GM23338 (cell line): ENCODE measurements at regions not wholly inside any gene's neighbourhood (a gene's known extent, or its start where the extent isn't known, plus 50 kb on each side); places are given as distances from the start of the nearest gene placed in this dataset.

Experiments
- ATAC-seq: fragments of 200-7000 bp; cut with Tn5 transposase; 3 replicates; pipeline ENCODE4 v1.9.1; 2020
- DNase-seq: peaks from one replicate; pipeline ENCODE4 v3.0.0-alpha.2; 2015; ENCODE audit warnings: low spot score
- H2AFZ ChIP-seq: fragments of 200-600 bp; sonication (generic); 2 replicates; pipeline ENCODE4 v1.8.0; 2016; ENCODE audit warnings: antibody characterized with exemption, mild to moderate bottlenecking, moderate library complexity
- H3F3A ChIP-seq: fragments of 200-600 bp; sonication (generic); replicated peaks from 2 replicates; pipeline ENCODE4 v1.8.0; 2017; ENCODE audit warnings: antibody characterized with exemption, mixed run types, low read depth
- H3K27ac ChIP-seq: fragments of 200-600 bp; sonication (generic); 2 replicates; pipeline ENCODE4 v1.6.1; 2016; ENCODE audit warnings: low read depth
- H3K27me3 ChIP-seq: fragments of 200-600 bp; sonication (generic); 2 replicates; pipeline ENCODE4 v1.8.0; 2016; ENCODE audit warnings: mild to moderate bottlenecking, mixed run types, moderate library complexity; ENCODE audit not compliant: insufficient read depth
- H3K36me3 ChIP-seq: fragments of 200-600 bp; sonication (generic); 2 replicates; pipeline ENCODE4 v1.8.0; 2016; ENCODE audit warnings: mild to moderate bottlenecking; ENCODE audit not compliant: insufficient read depth
- H3K4me1 ChIP-seq: fragments of 200-600 bp; sonication (generic); 2 replicates; pipeline ENCODE4 v1.8.0; 2016; ENCODE audit warnings: mild to moderate bottlenecking, moderate library complexity; ENCODE audit not compliant: insufficient read depth
- H3K4me2 ChIP-seq: fragments of 200-600 bp; sonication (generic); 2 replicates; pipeline ENCODE4 v1.7.1; 2017; ENCODE audit warnings: mixed run types
- H3K4me3 ChIP-seq: fragments of 200-600 bp; sonication (generic); 2 replicates; pipeline ENCODE4 v1.6.1; 2016; ENCODE audit warnings: mixed run types
- H3K79me2 ChIP-seq: fragments of 200-600 bp; sonication (generic); replicated peaks from 2 replicates; pipeline ENCODE4 v1.8.0; 2017; ENCODE audit warnings: mild to moderate bottlenecking; ENCODE audit not compliant: insufficient read depth
- H3K9me2 ChIP-seq: fragments of 200-600 bp; sonication (generic); 2 replicates; pipeline ENCODE4 v1.8.0; 2017; ENCODE audit not compliant: insufficient read depth
- H4K20me1 ChIP-seq: fragments of 200-600 bp; sonication (generic); replicated peaks from 2 replicates; pipeline ENCODE4 v1.8.0; 2017; ENCODE audit warnings: mild to moderate bottlenecking; ENCODE audit not compliant: insufficient read depth
- H3K27ac Mint-ChIP-seq: 2 replicates; pipeline ENCODE4 v1.8.0; 2020; ENCODE audit warnings: inconsistent platforms, mild to moderate bottlenecking, moderate library complexity, mixed read lengths
- H3K27me3 Mint-ChIP-seq: 3 replicates; pipeline ENCODE4 v1.8.0; 2022; ENCODE audit warnings: low read depth, mild to moderate bottlenecking, moderate library complexity, mixed read lengths, inconsistent platforms; ENCODE audit not compliant: insufficient read depth, poor library complexity
- H3K36me3 Mint-ChIP-seq: 3 replicates; pipeline ENCODE4 v1.8.0; 2021; ENCODE audit warnings: low read depth, mild to moderate bottlenecking, inconsistent platforms, moderate library complexity, mixed read lengths
- H3K4me1 Mint-ChIP-seq: 3 replicates; pipeline ENCODE4 v1.8.0; 2020; ENCODE audit warnings: mild to moderate bottlenecking, inconsistent platforms, mixed read lengths
- H3K4me3 Mint-ChIP-seq: 3 replicates; pipeline ENCODE4 v1.8.0; 2021; ENCODE audit warnings: moderate library complexity, mild to moderate bottlenecking, inconsistent platforms, mixed read lengths
- H3K9me3 Mint-ChIP-seq: 3 replicates; pipeline ENCODE4 v1.8.0; 2020; ENCODE audit warnings: moderate library complexity, mild to moderate bottlenecking, inconsistent platforms, mixed read lengths
- CREB1 ChIP-seq: fragments of 250-450 bp; sonication (Bioruptor Pico); IDR thresholded peaks from 2 replicates; pipeline ENCODE4 v1.5.0; 2020; ENCODE audit warnings: low read depth, mild to moderate bottlenecking, moderate library complexity
- EZH2 ChIP-seq: fragments of 200-600 bp; sonication (generic); IDR thresholded peaks from one replicate; pipeline ENCODE4 v1.8.0; 2017; ENCODE audit warnings: antibody characterized with exemption, mild to moderate bottlenecking, low read depth; ENCODE audit not compliant: unreplicated experiment
- EZH2phosphoT487 ChIP-seq: fragments of 200-600 bp; sonication (generic); IDR thresholded peaks from one replicate; pipeline ENCODE4 v1.8.1; 2018; ENCODE audit warnings: antibody characterized with exemption; ENCODE audit not compliant: unreplicated experiment
- JUNB ChIP-seq: IDR thresholded peaks from one replicate; pipeline ENCODE4 v1.6.1; 2016; ENCODE audit warnings: antibody characterized with exemption; ENCODE audit not compliant: unreplicated experiment
- NANOG ChIP-seq: IDR thresholded peaks from 2 replicates; pipeline ENCODE4 v1.6.1; 2016; ENCODE audit warnings: antibody characterized with exemption, borderline replicate concordance
- POLR2AphosphoS5 ChIP-seq: IDR thresholded peaks from 2 replicates; pipeline ENCODE4 v1.6.1; 2016; ENCODE audit warnings: antibody characterized with exemption, low read depth
- STAT1 ChIP-seq: IDR thresholded peaks from one replicate; pipeline ENCODE4 v1.6.1; 2016; ENCODE audit warnings: antibody characterized with exemption; ENCODE audit not compliant: unreplicated experiment
- ZNF114 ChIP-seq: fragments of 250-450 bp; sonication (Bioruptor Pico); IDR thresholded peaks from 2 replicates; pipeline ENCODE4 v1.5.0; 2020; ENCODE audit warnings: mild to moderate bottlenecking, moderate library complexity
- ZNF331 ChIP-seq: fragments of 250-450 bp; sonication (Bioruptor Pico); IDR thresholded peaks from 2 replicates; pipeline ENCODE4 v1.5.0; 2020; ENCODE audit warnings: low read depth, mild to moderate bottlenecking, moderate library complexity
- TF ChIP-seq, protein P1 (sequence below), 2 experiments: fragments of 200-600 bp in 1 of 2; sonication (generic) in 1 of 2; conservative IDR thresholded peaks; 2 replicates each; pipeline versions ENCODE4 v1.5.1 to v1.6.1; 2016 to 2017; ENCODE audit warnings: antibody characterized with exemption in 2 of 2, low read depth in 2 of 2, mild to moderate bottlenecking in 2 of 2, moderate library complexity in 1 of 2
- TF ChIP-seq, protein P2 (sequence below): IDR thresholded peaks from 2 replicates; pipeline ENCODE4 v1.6.1; 2016; ENCODE audit warnings: antibody characterized with exemption
- TF ChIP-seq, protein P3 (sequence below): fragments of 250-450 bp; sonication (Bioruptor Pico); IDR thresholded peaks from 2 replicates; pipeline ENCODE4 v1.5.0; 2020; ENCODE audit warnings: mild to moderate bottlenecking, moderate library complexity
- TF ChIP-seq, protein P4 (sequence below): IDR thresholded peaks from one replicate; pipeline ENCODE4 v1.6.1; 2018; ENCODE audit warnings: antibody characterized with exemption; ENCODE audit not compliant: unreplicated experiment

DNA sequence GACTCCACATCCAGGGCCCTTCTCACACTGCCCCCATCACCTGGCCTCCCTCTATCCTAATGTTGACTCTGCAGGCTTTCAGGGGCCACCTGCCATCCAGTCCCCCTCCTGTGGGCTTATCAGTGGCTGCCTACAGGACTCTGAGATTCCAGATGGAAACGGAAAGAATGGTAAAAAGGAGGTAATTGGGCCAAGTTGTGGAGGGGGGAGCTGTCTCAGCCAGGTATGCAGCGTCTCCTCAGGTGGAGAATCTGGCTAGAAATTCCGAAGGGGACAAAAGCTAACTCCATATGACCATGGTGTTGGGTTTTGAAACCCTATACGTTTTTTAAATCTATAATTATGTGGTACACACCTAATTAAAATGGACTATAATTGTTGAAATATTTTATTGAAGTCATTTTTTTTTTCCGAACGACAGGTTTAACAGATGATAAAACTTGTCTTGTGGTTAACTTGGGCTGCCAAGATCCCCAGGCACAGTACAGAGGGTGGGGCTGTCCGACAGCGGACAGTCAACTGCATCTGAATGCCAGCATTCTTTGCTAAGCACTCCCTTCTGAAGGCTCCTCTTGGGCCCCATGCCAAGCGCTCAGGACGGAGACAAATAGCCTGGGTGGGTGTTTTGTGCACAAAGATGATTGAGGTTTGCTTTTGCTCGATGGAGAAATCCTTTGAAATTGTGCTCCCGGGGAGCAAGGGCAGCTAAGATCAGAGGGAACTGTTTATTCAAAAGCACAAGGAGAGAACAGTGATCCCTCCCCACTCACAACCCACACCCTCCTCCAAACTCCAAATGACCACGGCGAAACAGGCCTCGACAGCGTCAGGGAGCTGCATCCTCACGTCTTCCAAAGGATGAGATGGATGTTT is 365.6 kb downstream of the BCL11B start:
- H3K4me1 Mint-ChIP-seq = peaks cover 17% of the 10 kb centered on the region
- no peak overlapping the region for H3K4me2 ChIP-seq
- no peak overlapping the region for H3K4me3 ChIP-seq
- H3K36me3 ChIP-seq = no peaks in the 10 kb centered on the region
- no peaks in the 10 kb centered on the region for H3K36me3 Mint-ChIP-seq
- no peaks in the 10 kb centered on the region for H3F3A ChIP-seq
- no peaks in the 10 kb centered on the region for H3K27me3 ChIP-seq
- H4K20me1 ChIP-seq = no peaks in the 10 kb centered on the region
- H3K9me3 Mint-ChIP-seq = no peaks in the 10 kb centered on the region
- H3K9me2 ChIP-seq = 0 out of 2 replicates have a peak, but pooled peaks cover under 1% of the 10 kb centered on the region
- H3K27ac ChIP-seq = no peak overlapping the region
- H3K4me3 Mint-ChIP-seq = no peak overlapping the region
- peaks cover 16% of the 10 kb centered on the region for H3K4me1 ChIP-seq
- DNase-seq = no peak
- peak; percentile 52 for ATAC-seq
- peak overlapping the region; percentile 88 for H2AFZ ChIP-seq
- peaks cover 3% of the 10 kb centered on the region for H3K27me3 Mint-ChIP-seq
- no peak for TF ChIP-seq EZH2
- no peak for TF ChIP-seq JUNB
- TF ChIP-seq EZH2phosphoT487 = no peak
- TF ChIP-seq, protein P1, sequence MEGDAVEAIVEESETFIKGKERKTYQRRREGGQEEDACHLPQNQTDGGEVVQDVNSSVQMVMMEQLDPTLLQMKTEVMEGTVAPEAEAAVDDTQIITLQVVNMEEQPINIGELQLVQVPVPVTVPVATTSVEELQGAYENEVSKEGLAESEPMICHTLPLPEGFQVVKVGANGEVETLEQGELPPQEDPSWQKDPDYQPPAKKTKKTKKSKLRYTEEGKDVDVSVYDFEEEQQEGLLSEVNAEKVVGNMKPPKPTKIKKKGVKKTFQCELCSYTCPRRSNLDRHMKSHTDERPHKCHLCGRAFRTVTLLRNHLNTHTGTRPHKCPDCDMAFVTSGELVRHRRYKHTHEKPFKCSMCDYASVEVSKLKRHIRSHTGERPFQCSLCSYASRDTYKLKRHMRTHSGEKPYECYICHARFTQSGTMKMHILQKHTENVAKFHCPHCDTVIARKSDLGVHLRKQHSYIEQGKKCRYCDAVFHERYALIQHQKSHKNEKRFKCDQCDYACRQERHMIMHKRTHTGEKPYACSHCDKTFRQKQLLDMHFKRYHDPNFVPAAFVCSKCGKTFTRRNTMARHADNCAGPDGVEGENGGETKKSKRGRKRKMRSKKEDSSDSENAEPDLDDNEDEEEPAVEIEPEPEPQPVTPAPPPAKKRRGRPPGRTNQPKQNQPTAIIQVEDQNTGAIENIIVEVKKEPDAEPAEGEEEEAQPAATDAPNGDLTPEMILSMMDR (conservative IDR thresholded peaks at IDR 0.05; ENCODE audit: low read depth in 2 of 2) = no peak
- TF ChIP-seq ZNF331 (CRISPR knock-in tag) = no peak
- no peak for TF ChIP-seq POLR2AphosphoS5
- TF ChIP-seq, protein P2, sequence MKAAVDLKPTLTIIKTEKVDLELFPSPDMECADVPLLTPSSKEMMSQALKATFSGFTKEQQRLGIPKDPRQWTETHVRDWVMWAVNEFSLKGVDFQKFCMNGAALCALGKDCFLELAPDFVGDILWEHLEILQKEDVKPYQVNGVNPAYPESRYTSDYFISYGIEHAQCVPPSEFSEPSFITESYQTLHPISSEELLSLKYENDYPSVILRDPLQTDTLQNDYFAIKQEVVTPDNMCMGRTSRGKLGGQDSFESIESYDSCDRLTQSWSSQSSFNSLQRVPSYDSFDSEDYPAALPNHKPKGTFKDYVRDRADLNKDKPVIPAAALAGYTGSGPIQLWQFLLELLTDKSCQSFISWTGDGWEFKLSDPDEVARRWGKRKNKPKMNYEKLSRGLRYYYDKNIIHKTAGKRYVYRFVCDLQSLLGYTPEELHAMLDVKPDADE = no peak
- no peak for TF ChIP-seq ZNF114 (CRISPR knock-in tag)
- no peak for TF ChIP-seq NANOG
- TF ChIP-seq STAT1 = no peak
- TF ChIP-seq CREB1 (CRISPR knock-in tag) = no peak
- TF ChIP-seq, protein P3, sequence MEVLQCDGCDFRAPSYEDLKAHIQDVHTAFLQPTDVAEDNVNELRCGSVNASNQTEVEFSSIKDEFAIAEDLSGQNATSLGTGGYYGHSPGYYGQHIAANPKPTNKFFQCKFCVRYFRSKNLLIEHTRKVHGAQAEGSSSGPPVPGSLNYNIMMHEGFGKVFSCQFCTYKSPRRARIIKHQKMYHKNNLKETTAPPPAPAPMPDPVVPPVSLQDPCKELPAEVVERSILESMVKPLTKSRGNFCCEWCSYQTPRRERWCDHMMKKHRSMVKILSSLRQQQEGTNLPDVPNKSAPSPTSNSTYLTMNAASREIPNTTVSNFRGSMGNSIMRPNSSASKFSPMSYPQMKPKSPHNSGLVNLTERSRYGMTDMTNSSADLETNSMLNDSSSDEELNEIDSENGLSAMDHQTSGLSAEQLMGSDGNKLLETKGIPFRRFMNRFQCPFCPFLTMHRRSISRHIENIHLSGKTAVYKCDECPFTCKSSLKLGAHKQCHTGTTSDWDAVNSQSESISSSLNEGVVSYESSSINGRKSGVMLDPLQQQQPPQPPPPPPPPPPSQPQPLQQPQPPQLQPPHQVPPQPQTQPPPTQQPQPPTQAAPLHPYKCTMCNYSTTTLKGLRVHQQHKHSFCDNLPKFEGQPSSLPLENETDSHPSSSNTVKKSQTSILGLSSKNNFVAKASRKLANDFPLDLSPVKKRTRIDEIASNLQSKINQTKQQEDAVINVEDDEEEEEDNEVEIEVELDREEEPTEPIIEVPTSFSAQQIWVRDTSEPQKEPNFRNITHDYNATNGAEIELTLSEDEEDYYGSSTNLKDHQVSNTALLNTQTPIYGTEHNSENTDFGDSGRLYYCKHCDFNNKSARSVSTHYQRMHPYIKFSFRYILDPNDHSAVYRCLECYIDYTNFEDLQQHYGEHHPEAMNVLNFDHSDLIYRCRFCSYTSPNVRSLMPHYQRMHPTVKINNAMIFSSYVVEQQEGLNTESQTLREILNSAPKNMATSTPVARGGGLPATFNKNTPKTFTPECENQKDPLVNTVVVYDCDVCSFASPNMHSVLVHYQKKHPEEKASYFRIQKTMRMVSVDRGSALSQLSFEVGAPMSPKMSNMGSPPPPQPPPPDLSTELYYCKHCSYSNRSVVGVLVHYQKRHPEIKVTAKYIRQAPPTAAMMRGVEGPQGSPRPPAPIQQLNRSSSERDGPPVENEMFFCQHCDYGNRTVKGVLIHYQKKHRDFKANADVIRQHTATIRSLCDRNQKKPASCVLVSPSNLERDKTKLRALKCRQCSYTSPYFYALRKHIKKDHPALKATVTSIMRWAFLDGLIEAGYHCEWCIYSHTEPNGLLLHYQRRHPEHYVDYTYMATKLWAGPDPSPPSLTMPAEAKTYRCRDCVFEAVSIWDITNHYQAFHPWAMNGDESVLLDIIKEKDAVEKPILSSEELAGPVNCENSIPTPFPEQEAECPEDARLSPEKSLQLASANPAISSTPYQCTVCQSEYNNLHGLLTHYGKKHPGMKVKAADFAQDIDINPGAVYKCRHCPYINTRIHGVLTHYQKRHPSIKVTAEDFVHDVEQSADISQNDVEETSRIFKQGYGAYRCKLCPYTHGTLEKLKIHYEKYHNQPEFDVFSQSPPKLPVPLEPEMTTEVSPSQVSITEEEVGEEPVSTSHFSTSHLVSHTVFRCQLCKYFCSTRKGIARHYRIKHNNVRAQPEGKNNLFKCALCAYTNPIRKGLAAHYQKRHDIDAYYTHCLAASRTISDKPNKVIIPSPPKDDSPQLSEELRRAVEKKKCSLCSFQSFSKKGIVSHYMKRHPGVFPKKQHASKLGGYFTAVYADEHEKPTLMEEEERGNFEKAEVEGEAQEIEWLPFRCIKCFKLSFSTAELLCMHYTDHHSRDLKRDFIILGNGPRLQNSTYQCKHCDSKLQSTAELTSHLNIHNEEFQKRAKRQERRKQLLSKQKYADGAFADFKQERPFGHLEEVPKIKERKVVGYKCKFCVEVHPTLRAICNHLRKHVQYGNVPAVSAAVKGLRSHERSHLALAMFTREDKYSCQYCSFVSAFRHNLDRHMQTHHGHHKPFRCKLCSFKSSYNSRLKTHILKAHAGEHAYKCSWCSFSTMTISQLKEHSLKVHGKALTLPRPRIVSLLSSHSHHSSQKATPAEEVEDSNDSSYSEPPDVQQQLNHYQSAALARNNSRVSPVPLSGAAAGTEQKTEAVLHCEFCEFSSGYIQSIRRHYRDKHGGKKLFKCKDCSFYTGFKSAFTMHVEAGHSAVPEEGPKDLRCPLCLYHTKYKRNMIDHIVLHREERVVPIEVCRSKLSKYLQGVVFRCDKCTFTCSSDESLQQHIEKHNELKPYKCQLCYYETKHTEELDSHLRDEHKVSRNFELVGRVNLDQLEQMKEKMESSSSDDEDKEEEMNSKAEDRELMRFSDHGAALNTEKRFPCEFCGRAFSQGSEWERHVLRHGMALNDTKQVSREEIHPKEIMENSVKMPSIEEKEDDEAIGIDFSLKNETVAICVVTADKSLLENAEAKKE (CRISPR knock-in tag) = no peak
- TF ChIP-seq, protein P4, sequence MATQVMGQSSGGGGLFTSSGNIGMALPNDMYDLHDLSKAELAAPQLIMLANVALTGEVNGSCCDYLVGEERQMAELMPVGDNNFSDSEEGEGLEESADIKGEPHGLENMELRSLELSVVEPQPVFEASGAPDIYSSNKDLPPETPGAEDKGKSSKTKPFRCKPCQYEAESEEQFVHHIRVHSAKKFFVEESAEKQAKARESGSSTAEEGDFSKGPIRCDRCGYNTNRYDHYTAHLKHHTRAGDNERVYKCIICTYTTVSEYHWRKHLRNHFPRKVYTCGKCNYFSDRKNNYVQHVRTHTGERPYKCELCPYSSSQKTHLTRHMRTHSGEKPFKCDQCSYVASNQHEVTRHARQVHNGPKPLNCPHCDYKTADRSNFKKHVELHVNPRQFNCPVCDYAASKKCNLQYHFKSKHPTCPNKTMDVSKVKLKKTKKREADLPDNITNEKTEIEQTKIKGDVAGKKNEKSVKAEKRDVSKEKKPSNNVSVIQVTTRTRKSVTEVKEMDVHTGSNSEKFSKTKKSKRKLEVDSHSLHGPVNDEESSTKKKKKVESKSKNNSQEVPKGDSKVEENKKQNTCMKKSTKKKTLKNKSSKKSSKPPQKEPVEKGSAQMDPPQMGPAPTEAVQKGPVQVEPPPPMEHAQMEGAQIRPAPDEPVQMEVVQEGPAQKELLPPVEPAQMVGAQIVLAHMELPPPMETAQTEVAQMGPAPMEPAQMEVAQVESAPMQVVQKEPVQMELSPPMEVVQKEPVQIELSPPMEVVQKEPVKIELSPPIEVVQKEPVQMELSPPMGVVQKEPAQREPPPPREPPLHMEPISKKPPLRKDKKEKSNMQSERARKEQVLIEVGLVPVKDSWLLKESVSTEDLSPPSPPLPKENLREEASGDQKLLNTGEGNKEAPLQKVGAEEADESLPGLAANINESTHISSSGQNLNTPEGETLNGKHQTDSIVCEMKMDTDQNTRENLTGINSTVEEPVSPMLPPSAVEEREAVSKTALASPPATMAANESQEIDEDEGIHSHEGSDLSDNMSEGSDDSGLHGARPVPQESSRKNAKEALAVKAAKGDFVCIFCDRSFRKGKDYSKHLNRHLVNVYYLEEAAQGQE = no peak
- no peak overlapping the region for H3K27ac Mint-ChIP-seq
- H3K79me2 ChIP-seq = no peaks in the 10 kb centered on the region
